ENCODE measurements at regions not wholly inside any gene's neighbourhood (a gene's known extent, or its start where the extent isn't known, plus 50 kb on each side); places are given as distances from the start of the nearest gene placed in this dataset.

GRCh38 chr9:71581101-71581500 is 187.2 kb downstream of the CEMIP2 start:
- no peak for TF ChIP-seq TCF12 (IDR thresholded peaks at IDR 0.05; ENCODE audit: low read depth)
- no peak for TF ChIP-seq YY1 (IDR thresholded peaks at IDR 0.05; ENCODE audit: low read depth)
- no peak for TF ChIP-seq EP300 (IDR thresholded peaks at IDR 0.05; ENCODE audit: borderline replicate concordance)
- TF ChIP-seq FOXM1 (IDR thresholded peaks at IDR 0.05; ENCODE audit: borderline replicate concordance, low read depth) = no peak
- TF ChIP-seq CEBPB (IDR thresholded peaks at IDR 0.05) = no peak
- TF ChIP-seq TAF1 (IDR thresholded peaks at IDR 0.05; ENCODE audit: low read depth) = no peak
- no peak for TF ChIP-seq REST (IDR thresholded peaks at IDR 0.05; ENCODE audit: low read depth)
- TF ChIP-seq EGR1 (IDR thresholded peaks at IDR 0.05) = no peak
- no peak for TF ChIP-seq CREB1 (IDR thresholded peaks at IDR 0.05; ENCODE audit: low read depth)
- no peak for TF ChIP-seq RAD21 (IDR thresholded peaks at IDR 0.05; ENCODE audit: low read depth)

Measured in Ishikawa (cell line).